Stimulated activated CD4-positive, alpha-beta T cell treated with anti-CD3 and anti-CD28 coated beads, Interleukin-12 subunit alpha, Interleukin-12 subunit beta, amount 100 ng/mL, for 4 hours (primary cell): ENCODE measurements at regions not wholly inside any gene's neighbourhood (a gene's known extent, or its start where the extent isn't known, plus 50 kb on each side); places are given as distances from the start of the nearest gene placed in this dataset.

Experiments used
- DNase-seq: peaks from one replicate; pipeline ENCODE4 v3.0.0-alpha.2; 2020

- DNase-seq: no peak
Observed at GRCh38 chr9:90010793-90011192, 406.0 kb downstream of the GADD45G start.

- DNase-seq: no peak
Observed at GRCh38 chr9:90012949-90013348, 408.1 kb downstream of the GADD45G start.

GRCh38 chr9:90013778-90014177, 409.0 kb downstream of the GADD45G start:
- no peak for DNase-seq

DNA sequence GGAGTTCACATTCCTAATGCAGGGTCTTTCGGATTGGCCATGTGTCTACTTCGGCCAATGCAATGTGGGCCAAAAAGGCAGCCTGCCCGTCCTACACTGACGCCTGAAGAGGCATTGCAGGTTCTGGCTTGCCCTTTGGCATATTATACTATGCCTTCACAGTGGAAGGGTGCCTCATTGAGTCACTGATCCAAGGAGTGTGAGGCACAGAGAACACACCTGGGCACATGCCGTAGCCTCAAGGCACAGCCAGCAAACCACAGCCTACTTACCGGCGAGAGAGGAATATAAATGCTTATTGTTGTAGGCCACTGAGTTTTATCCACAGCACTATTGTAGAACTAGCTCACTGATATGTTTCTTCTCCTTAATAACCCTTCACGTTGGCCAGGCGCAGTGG, 409.6 kb downstream of the GADD45G start:
- no peak for DNase-seq

GRCh38 chr9:90016272-90016671, 411.5 kb downstream of the GADD45G start:
- DNase-seq: no peak

- DNase-seq: no peak
Observed at GRCh38 chr9:90017679-90018078, 412.9 kb downstream of the GADD45G start.

- DNase-seq: no peak
Observed at GRCh38 chr9:90018688-90019087, 413.9 kb downstream of the GADD45G start.

GRCh38 chr9:90019626-90020025, 414.8 kb downstream of the GADD45G start:
- no peak for DNase-seq

GRCh38 chr9:90020276-90020871, 415.6 kb downstream of the GADD45G start:
- no peak for DNase-seq

DNA sequence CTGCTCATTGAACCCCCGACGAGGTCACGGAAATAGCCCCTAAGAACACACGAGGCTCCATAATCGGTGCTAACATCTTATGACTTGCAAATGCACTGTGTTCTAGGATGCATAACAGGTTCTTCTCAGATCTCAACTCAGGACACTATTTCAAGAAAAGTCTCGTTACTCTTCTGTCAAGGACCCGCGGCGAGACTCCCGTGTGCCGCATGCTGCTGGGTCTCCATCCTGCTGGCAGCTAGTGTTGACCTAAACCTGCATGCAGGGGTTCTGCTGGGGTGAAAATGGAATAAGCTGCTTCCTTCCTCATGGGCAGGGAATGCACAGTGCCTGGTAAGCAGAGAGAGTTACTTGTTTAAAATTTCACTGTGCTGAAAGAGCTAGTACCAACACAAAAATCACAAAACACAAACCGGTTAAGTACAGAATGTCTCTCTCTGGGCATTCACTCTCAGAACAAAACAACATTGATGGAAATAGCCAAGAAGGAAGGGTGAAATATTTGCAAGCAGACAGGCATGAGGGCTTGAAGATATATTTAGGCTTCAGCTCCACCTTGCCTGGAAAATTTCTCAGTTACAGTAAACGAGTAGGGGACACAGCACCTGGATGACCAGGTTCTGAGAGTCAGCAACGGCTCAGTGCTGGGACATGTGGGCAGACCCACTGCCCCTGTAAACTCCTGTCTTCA, 416.5 kb downstream of the GADD45G start:
- DNase-seq: no peak

DNA sequence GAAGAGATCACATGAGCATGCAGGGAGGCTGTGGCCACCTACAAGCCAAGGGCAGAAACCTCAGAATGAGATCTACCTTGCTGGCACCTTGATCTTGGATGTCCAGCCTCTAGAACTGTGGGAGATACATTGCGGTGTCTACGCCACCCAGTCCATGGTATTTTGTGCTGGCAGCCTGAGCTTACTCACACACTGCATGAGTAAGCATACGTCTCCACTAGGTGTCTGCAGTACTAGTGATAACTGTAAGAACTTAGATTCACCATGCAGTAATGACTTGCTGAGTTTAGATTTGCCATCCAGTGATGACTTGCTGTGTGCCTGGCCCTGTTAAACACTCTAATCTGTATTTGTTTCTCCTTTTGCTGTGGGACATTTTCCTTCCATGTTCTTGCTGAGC, 417.7 kb downstream of the GADD45G start:
- no peak for DNase-seq

DNA sequence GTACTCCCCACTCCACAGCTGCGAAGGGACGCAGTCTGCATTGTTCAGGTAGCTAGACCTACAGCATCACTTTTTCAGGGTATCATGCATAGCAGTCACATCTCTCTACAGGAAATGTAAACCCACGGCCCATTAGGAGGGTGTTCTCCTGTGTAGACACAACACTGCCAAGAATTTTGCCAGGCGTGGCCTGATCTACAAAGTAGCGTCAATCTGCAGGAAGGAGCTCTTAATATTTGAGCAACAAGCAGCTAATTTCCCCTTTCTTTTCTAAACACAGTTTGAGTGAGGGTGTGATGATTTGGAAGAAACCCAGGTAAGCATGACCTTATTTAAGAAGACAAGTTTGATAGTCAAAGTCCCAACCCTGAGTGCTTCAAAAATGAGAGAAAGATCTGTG, 419.0 kb downstream of the GADD45G start:
- DNase-seq: no peak

DNA sequence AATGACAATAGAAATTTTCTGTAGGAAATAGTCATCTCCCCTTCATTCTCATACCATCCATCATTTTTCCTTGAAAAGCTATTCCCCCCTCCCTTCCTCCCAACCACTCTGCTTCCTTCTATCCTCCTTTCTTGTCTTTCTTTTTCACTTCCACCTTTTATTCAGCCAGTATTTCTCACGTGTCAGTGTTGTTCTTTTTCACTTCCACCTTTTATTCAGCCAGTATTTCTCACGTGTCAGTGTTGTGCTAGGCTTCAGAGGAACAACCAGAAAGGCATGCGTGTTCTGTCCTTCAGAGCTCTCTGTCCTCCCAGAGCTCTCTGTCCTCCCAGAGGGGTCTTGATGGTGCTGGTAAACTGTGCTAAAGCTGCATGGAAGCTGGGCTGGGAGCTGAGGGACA, 419.6 kb downstream of the GADD45G start:
- no peak for DNase-seq

- no peak for DNase-seq
Observed at GRCh38 chr9:90024823-90025222, 420.0 kb downstream of the GADD45G start.

GRCh38 chr9:90025816-90026215, 421.0 kb downstream of the GADD45G start:
- no peak for DNase-seq

DNA sequence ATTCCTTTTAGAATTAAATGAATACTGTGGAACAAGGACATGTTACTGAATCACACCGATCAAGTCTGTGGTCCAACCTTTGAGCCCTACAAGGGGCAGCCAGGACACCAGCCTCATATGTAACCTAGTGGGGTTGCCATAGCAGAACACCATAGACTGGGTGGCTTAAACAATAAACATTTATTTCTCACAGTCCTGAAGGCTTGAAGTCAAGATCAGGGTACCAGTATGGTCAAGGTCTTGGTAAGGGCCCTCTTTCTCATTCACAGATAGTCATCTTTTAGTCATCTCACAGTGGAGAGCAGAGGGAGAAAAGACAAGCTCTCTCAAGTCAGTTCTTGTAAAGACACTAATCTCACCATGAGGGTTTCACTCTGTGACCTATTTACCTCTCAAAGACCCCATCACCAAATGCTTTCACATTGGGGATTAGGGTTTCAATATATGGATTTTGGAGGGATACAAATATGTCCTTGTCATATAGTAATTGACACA, 422.5 kb downstream of the GADD45G start:
- DNase-seq: no peak

DNA sequence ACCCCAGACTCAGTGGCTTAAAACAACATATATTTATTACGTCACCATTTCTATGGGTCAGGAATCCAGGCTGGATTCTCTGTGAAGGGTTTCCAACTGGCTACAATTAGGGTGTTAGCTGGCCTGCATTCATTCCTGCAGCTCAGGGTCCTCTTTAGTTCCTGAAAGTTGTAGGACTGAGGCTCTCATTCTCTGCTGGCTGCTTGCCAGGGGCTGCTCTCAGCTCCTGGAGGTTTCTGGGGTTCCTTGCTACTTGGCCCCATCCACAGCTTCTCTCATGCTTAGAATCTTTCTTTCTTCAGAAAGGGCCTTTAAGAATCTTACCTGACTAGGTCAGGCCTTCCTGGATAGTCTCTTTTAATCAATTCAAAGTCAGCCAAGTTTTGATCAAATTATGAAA, 424.6 kb downstream of the GADD45G start:
- DNase-seq: no peak

GRCh38 chr9:90029996-90030395, 425.2 kb downstream of the GADD45G start:
- DNase-seq: no peak

- no peak for DNase-seq
Observed at GRCh38 chr9:90032296-90033027, 427.6 kb downstream of the GADD45G start.

GRCh38 chr9:90033028-90033650, 428.3 kb downstream of the GADD45G start:
- no peak for DNase-seq

DNA sequence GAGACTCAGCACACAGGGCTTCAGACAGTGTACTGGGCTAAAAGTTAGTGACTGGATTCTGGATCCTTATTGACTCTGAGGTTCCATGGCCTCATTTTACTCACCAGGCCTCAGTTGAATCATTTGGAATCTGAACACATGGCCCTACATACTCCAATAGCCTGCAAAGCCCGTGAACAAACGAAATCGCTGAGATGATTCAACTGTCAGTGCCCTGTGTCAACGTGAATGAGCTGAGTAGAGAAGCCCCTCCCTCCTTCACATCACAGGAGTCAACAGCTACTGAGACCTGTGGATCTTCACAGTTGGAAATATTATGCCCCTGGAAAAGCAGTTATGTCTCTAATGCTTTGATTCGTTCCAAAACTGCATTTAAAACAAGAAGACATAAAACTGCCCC, 429.3 kb downstream of the GADD45G start:
- DNase-seq: no peak

- DNase-seq: no peak
Observed at GRCh38 chr9:90035471-90035870, 430.7 kb downstream of the GADD45G start.

GRCh38 chr9:90037146-90037797, 432.5 kb downstream of the GADD45G start:
- no peak for DNase-seq
